Gastroesophageal sphincter (tissue), 4 donors: ENCODE measurements at regions not wholly inside any gene's neighbourhood (a gene's known extent, or its start where the extent isn't known, plus 50 kb on each side); places are given as distances from the start of the nearest gene placed in this dataset.

Source experiments
- ATAC-seq: fragments of 150-250 bp; one replicate; pipeline ENCODE4 v1.9.1; 2016; ENCODE audit warnings: mild to moderate bottlenecking, moderate library complexity
- H3K27ac ChIP-seq, 4 donors: fragments of 200-600 bp; sonication (generic) in 3 of 4; 1 replicate in 3 of 4; 2 replicates in 1 of 4; pipeline ENCODE4 v1.5.1; 2016 to 2019
- H3K27me3 ChIP-seq: fragments of 200-600 bp; sonication (generic); one replicate; pipeline ENCODE4 v1.5.1; 2019
- H3K36me3 ChIP-seq, 2 donors: fragments of 200-600 bp; sonication (generic); one replicate each; pipeline ENCODE4 v1.5.1; 2019; ENCODE audit warnings: control low read depth in 1 of 2
- H3K4me1 ChIP-seq, 3 donors: fragments of 200-600 bp; sonication (generic); 1 replicate in 2 of 3; 2 replicates in 1 of 3; pipeline ENCODE4 v1.5.1; 2016 to 2019; ENCODE audit warnings: control low read depth in 2 of 3
- H3K4me3 ChIP-seq, 2 donors: fragments of 200-600 bp; sonication (generic); one replicate each; pipeline ENCODE4 v1.5.1; 2019; ENCODE audit warnings: mild to moderate bottlenecking in 1 of 2, moderate library complexity in 1 of 2
- H3K9me3 ChIP-seq, 3 donors: fragments of 200-600 bp; sonication (generic); one replicate each; pipeline ENCODE4 v1.5.1; 2017 to 2019; ENCODE audit warnings: control low read depth in 2 of 3
- EP300 ChIP-seq: sonication (generic); formaldehyde crosslinking; IDR thresholded peaks from one replicate; pipeline ENCODE4 v1.6.1; 2017; ENCODE audit warnings: antibody characterized with exemption, mild to moderate bottlenecking
- POLR2A ChIP-seq, 2 donors: fragments of 450-650 bp; IDR thresholded peaks; one replicate each; pipeline ENCODE4 v1.6.1; 2017; ENCODE audit warnings: antibody characterized with exemption in 2 of 2, mild to moderate bottlenecking in 2 of 2, moderate library complexity in 1 of 2
- POLR2AphosphoS5 ChIP-seq: sonication (generic); formaldehyde crosslinking; IDR thresholded peaks from one replicate; pipeline ENCODE4 v1.6.1; 2017; ENCODE audit warnings: antibody characterized with exemption
- WGBS, 2 donors: methylation state at CpG; one replicate each; pipeline ENCODE4 v1.1.5; 2018; ENCODE audit warnings: low coverage in 1 of 2; 5-methylcytosine and 5-hydroxymethylcytosine counted together
- TF ChIP-seq, protein P1 (sequence below), 4 experiments: fragments of 200-600 bp in 2 of 4; fragments of 450-650 bp in 2 of 4; sonication (generic) in 1 of 4; IDR thresholded peaks; one replicate each; pipeline ENCODE4 v1.5.1; 2017 to 2019; ENCODE audit warnings: antibody characterized with exemption in 4 of 4, mild to moderate bottlenecking in 2 of 4, moderate library complexity in 2 of 4

DNA sequence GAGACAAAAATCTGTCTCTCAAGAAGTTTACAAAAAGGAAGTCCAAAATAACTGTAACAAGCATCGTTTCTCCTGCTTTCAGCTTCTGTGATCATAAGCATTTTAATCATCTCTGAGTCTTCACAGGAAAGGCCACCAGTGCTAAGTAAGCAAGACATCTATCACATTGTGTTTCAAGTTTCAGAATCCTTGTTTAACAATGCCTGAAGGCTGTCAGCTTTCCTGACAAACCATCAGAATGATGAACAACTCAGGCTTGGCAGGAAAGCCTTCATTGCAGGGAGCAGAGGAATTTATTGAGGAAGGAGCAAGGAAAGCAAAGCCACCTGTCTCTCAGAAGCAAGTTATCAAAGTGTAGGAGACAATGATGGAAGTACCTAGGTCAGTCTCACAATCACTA, 143.5 kb upstream of the DAPK1 start:
- TF ChIP-seq EP300 (no peak), POLR2A (IDR thresholded peaks at IDR 0.05) (no peak)
- WGBS, 2 donors = 44 to 50% methylated on average over 1 of the region's 1 CpG
- no peak overlapping the region for H3K27ac ChIP-seq
- no peaks in the 10 kb centered on the region for H3K36me3 ChIP-seq
- H3K9me3 ChIP-seq = peaks cover 0 to 8% (median 0%) of the 10 kb centered on the region in 3 donors
- no peak for ATAC-seq
- no peaks in the 10 kb centered on the region for H3K4me1 ChIP-seq
- H3K27me3 ChIP-seq = no peaks in the 10 kb centered on the region
- H3K4me3 ChIP-seq = no peak overlapping the region

DNA sequence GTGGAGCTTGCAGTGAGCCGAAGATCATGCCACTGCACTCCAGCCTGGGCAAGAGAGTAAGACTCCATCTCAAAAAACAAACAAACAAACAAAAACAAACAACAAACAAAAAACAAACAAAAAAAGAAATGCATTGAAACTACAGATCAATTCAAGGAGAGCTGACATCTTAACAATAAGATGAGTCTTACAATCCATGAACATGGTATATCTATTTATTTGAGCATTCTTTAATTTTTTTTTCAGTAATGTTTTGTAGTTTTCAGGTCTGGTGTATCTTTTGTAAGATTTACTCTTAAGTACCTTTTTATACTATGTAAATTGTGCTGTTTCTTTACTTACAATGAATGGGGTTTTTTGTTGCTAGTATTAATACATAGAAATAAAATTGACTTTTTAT, 140.1 kb upstream of the DAPK1 start:
- no peak for ATAC-seq
- no peak for TF ChIP-seq EP300
- no peak for TF ChIP-seq POLR2AphosphoS5
- no peak for TF ChIP-seq POLR2A (IDR thresholded peaks at IDR 0.05)
- TF ChIP-seq, protein P1, sequence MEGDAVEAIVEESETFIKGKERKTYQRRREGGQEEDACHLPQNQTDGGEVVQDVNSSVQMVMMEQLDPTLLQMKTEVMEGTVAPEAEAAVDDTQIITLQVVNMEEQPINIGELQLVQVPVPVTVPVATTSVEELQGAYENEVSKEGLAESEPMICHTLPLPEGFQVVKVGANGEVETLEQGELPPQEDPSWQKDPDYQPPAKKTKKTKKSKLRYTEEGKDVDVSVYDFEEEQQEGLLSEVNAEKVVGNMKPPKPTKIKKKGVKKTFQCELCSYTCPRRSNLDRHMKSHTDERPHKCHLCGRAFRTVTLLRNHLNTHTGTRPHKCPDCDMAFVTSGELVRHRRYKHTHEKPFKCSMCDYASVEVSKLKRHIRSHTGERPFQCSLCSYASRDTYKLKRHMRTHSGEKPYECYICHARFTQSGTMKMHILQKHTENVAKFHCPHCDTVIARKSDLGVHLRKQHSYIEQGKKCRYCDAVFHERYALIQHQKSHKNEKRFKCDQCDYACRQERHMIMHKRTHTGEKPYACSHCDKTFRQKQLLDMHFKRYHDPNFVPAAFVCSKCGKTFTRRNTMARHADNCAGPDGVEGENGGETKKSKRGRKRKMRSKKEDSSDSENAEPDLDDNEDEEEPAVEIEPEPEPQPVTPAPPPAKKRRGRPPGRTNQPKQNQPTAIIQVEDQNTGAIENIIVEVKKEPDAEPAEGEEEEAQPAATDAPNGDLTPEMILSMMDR (IDR thresholded peaks at IDR 0.05) = no peak
- Histone ChIP-seq H3K4me3 (no peak overlapping the region), H3K4me1 (no peaks in the 10 kb centered on the region), H3K36me3 (no peaks in the 10 kb centered on the region), H3K27me3 (no peaks in the 10 kb centered on the region), H3K27ac (no peak overlapping the region), H3K9me3 (peaks cover 0 to 8% (median 0%) of the 10 kb centered on the region in 3 donors)
- WGBS, 2 donors = 100% methylated on average over 1 of the region's 1 CpG; no CpG with 5 or more reads in 1 of the 2 donors

DNA sequence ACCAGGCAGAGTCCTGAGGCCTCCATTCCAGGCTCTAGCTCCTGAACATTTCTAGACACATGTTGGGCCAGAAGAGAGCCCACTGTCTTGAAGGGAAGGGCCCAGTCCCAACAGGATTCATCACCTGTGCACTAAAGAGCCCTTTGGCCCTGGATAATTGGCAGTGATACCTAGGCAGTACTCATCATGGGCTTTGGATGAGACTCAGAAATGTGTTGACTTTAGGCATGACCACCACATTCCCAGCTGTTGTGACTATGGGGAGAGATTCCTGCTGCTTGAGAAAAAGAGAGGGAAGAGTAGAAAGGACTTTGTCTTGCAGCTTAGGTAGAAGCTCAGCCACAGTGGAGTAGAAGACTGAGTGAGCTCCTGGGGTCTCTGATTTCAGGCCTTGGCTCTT, 138.4 kb upstream of the DAPK1 start:
- Histone ChIP-seq H3K4me3 (no peak overlapping the region), H3K36me3 (no peaks in the 10 kb centered on the region), H3K9me3 (peaks cover 0 to 8% (median 0%) of the 10 kb centered on the region in 3 donors), H3K27me3 (no peaks in the 10 kb centered on the region), H3K4me1 (no peaks in the 10 kb centered on the region), H3K27ac (no peak overlapping the region)
- no peak for ATAC-seq
- TF ChIP-seq POLR2A (IDR thresholded peaks at IDR 0.05) (no peak), POLR2AphosphoS5 (no peak), EP300 (no peak)
- TF ChIP-seq, protein P1 (IDR thresholded peaks at IDR 0.05) = no peak

DNA sequence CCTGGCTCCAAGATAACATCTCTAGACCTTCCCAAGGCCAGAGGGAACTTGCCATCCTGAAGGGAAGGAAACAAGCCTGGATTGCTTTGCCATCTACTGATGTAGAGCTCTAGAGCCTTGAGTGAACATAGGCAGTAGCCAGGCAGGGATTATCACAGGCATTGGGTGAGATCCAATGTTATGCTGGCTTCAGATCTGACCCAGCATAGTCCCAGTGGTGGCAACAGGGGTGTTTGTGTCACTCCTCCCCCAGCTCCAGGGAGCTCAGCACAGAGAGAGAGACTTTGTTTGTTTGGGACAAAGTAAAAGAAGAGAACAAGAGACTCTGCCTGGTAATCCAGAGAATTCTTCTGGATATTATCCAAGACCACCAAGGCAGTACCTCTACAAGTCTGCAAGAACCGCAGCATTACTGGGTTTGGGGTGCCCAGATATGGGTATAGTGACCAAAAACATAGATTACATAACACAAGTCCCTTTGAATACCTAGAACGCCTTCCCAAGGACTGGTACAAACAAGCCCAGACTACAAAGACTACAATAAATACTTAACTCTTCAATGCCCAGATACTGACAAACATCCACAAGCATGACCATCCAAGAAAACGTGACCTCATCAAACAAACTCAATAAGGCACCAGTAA, 137.6 kb upstream of the DAPK1 start:
- no peak overlapping the region for H3K4me3 ChIP-seq
- ATAC-seq = no peak
- peaks cover 0 to 8% (median 0%) of the 10 kb centered on the region in 3 donors for H3K9me3 ChIP-seq
- no peak overlapping the region for H3K27ac ChIP-seq
- H3K36me3 ChIP-seq = no peaks in the 10 kb centered on the region
- no peaks in the 10 kb centered on the region for H3K4me1 ChIP-seq
- TF ChIP-seq POLR2AphosphoS5 (no peak), EP300 (no peak), POLR2A (IDR thresholded peaks at IDR 0.05) (no peak)
- TF ChIP-seq, protein P1 (IDR thresholded peaks at IDR 0.05) = no peak
- 60 to 62% methylated on average over 3 of the region's 3 CpGs for WGBS, 2 donors
- H3K27me3 ChIP-seq = no peaks in the 10 kb centered on the region

DNA sequence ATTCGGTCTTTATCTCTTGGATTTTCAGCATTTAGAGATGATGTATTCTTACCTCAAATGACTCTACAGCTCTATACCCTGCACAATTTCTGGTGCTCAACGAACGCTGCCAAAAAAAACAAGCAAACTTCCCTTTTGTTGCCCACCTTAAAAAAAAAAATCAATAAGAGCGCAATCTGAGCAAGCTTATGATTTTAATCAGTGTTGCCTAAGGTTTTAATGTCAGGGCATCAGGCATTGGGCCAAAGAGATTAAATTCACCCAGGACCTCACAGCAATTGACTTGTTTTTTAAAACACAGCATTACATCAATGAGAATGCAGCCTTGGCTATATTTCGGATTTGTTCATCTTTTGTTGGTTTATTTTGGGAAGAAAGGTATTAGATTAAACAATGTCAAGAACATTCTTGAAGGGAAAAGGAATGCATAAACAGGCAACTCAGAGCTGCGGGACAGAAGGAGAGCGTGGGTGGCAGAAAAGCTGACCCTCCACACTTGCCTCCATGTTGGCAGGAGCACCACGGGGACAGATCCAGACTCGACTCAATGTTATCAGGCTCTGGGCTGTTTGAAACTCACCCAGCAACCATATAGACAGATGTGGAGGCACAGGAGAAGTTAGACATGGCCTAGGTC, 127.5 kb upstream of the DAPK1 start:
- TF ChIP-seq, protein P1 (IDR thresholded peaks at IDR 0.05) = no peak
- no peak for TF ChIP-seq POLR2A (IDR thresholded peaks at IDR 0.05)
- TF ChIP-seq EP300 = no peak
- TF ChIP-seq POLR2AphosphoS5 = no peak
- ATAC-seq = no peak
- Histone ChIP-seq H3K9me3 (no peaks in the 10 kb centered on the region), H3K4me1 (no peaks in the 10 kb centered on the region), H3K36me3 (no peaks in the 10 kb centered on the region), H3K27me3 (no peaks in the 10 kb centered on the region), H3K4me3 (no peak overlapping the region), H3K27ac (no peak overlapping the region)
- WGBS, 2 donors = 50 to 63% methylated on average over 6 to 9 of the region's 9 CpGs
